ENCODE measurements at regions not wholly inside any gene's neighbourhood (a gene's known extent, or its start where the extent isn't known, plus 50 kb on each side); places are given as distances from the start of the nearest gene placed in this dataset.

DNA sequence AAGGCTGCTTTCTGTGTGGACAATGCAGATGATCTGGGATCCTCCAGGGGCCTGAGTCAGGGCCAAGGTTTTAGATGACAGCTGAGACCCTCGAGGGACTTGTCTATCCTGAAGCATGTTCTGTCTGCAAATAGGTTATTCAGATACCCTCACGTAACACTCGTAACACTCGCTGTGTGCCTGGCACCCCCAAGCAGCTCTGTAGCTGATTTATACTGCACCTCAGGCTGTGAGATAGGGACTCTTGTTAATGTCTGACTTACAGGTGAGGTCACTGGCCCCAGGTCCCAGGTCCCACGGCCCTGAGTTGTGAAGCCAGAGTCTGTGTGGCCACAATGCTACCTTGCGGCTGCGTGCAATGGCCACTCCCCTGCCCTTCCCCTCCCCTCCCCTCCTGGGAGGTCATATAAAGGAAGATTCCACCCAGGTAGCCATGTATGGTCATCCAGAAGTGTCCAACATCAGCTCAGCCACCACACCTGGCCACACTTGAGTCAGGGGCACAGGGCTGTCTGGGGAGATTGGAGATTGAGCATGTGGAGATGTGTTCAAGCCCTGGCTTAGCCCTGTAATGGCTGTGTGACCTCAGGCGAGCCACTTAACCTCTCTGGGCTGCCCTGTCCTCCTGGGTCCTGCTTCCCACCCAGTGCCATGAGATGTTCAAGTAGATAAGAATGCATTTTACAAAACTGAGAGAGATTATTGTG is 687.7 kb downstream of the MATN1 start:
- H3K4me3 ChIP-seq (ENCODE audit: low read length) = no peak overlapping the region
- no peaks in the 10 kb centered on the region for H3K4me1 ChIP-seq (ENCODE audit: control insufficient read depth, insufficient read depth, low read length)
- no peaks in the 10 kb centered on the region for H3K36me3 ChIP-seq (ENCODE audit: control insufficient read depth, insufficient read depth, low read length)
- no peak overlapping the region for H3K27ac ChIP-seq (ENCODE audit: low read depth, low read length)
- H3K27me3 ChIP-seq (ENCODE audit: control insufficient read depth, insufficient read depth, low read length, poor library complexity, severe bottlenecking) = no peaks in the 10 kb centered on the region
- Mint-ChIP-seq H3K4me1 (peaks cover 8% of the 10 kb centered on the region), H3K36me3 (ENCODE audit: low read depth) (peaks cover 5% of the 10 kb centered on the region), H3K27me3 (ENCODE audit: insufficient read depth) (peaks cover 1% of the 10 kb centered on the region), H3K4me3 (no peak overlapping the region), H3K9me3 (peaks cover 22% of the 10 kb centered on the region), H3K27ac (no peak overlapping the region)
- WGBS, 2 experiments (ENCODE audit: insufficient coverage in 1 of 2, insufficient read length in 1 of 2) = 88 to 92% methylated on average over 6 to 8 of the region's 8 CpGs
- TF ChIP-seq, protein P1, sequence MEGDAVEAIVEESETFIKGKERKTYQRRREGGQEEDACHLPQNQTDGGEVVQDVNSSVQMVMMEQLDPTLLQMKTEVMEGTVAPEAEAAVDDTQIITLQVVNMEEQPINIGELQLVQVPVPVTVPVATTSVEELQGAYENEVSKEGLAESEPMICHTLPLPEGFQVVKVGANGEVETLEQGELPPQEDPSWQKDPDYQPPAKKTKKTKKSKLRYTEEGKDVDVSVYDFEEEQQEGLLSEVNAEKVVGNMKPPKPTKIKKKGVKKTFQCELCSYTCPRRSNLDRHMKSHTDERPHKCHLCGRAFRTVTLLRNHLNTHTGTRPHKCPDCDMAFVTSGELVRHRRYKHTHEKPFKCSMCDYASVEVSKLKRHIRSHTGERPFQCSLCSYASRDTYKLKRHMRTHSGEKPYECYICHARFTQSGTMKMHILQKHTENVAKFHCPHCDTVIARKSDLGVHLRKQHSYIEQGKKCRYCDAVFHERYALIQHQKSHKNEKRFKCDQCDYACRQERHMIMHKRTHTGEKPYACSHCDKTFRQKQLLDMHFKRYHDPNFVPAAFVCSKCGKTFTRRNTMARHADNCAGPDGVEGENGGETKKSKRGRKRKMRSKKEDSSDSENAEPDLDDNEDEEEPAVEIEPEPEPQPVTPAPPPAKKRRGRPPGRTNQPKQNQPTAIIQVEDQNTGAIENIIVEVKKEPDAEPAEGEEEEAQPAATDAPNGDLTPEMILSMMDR (conservative IDR thresholded peaks at IDR 0.05) = no peak
- H3K9me3 ChIP-seq (ENCODE audit: control insufficient read depth, low read length) = peaks cover 31% of the 10 kb centered on the region
- DNase-seq = peak; percentile 39
- no peak overlapping the region for H3K9ac ChIP-seq (ENCODE audit: extremely low read depth, low read length, poor library complexity, severe bottlenecking)

DNA sequence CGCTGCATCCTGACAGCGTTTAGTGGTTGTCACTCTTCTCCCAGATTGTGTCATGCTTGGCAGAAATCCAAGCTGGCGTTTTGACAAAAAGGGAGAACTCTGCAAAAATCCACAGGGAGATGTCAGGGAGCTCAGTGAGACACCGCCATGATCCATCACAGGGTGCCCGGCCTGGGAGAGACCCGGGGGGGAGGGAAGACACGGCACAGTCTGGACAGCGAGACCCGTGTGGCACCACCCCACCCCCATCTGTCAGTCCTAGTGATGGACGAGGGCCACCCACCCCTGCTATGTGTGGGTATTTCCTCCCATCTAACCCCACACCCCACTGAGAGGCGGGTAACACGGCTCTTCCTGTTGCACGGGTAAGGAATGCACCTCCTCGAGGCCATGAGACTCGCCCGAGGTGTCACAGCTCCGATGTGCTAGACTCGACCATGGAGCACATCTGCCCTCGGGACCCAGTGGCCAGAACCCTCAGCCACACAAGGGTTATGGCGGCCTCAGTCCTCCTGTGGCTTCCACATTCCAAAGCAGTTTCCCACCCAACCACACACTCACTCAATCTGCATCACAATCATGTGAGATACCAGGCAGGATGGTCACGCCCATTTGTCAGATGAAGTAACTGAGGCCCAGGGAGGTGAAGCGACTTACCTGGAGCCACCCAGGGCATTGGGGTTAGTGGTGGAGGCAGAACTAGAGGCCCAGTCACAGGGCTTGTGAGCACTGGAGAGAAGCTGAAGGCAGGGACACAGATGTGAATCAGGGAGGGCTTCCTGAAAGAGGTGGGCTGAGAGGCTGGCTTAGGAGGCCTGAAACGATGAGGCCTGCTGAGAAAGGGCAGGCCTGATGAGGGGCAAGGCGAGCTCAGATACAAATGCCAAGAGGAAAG is 688.5 kb downstream of the MATN1 start:
- 82 to 92% methylated on average over 15 to 24 of the region's 24 CpGs for WGBS, 2 experiments (ENCODE audit: insufficient coverage in 1 of 2, insufficient read length in 1 of 2)
- Mint-ChIP-seq H3K36me3 (ENCODE audit: low read depth) (peaks cover 5% of the 10 kb centered on the region), H3K27me3 (ENCODE audit: insufficient read depth) (peaks cover 1% of the 10 kb centered on the region), H3K27ac (no peak overlapping the region), H3K4me1 (peaks cover 8% of the 10 kb centered on the region), H3K4me3 (no peak overlapping the region), H3K9me3 (peaks cover 22% of the 10 kb centered on the region)
- Histone ChIP-seq H3K4me1 (ENCODE audit: control insufficient read depth, insufficient read depth, low read length) (no peaks in the 10 kb centered on the region), H3K27ac (ENCODE audit: low read depth, low read length) (no peak overlapping the region), H3K9ac (ENCODE audit: extremely low read depth, low read length, poor library complexity, severe bottlenecking) (no peak overlapping the region), H3K36me3 (ENCODE audit: control insufficient read depth, insufficient read depth, low read length) (no peaks in the 10 kb centered on the region), H3K27me3 (ENCODE audit: control insufficient read depth, insufficient read depth, low read length, poor library complexity, severe bottlenecking) (no peaks in the 10 kb centered on the region), H3K4me3 (ENCODE audit: low read length) (no peak overlapping the region), H3K9me3 (ENCODE audit: control insufficient read depth, low read length) (peaks cover 24% of the 10 kb centered on the region)
- DNase-seq = peak; percentile 51
- TF ChIP-seq, protein P1 (conservative IDR thresholded peaks at IDR 0.05) = no peak

DNA sequence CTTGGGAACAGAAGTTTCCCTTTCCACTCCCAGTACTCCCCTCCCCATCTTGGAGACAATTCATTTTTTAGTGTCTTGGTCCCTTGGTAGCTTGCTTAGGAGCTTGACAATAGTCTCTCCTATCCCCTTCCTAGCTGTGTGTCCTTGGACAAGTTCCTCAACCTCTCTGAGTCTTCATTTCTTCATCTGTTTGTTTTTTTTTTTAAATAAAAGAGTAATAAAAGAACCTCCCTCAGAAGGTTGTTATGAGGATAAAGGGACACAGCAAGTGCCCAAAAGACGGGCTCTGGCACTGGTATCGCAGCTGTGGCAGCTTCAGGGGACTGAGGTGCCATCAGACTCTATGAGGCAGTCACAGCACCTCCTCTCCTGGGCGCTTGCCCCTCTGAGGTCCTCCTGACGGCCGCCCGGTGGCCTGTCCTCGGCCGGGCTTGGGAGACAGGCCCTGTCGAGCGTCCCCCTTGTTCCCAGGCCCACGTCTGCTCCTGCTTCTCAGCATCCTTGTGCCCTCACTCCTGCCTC is 689.2 kb downstream of the MATN1 start:
- Mint-ChIP-seq H3K4me1 (peaks cover 4% of the 10 kb centered on the region), H3K9me3 (peaks cover 15% of the 10 kb centered on the region), H3K27ac (no peak overlapping the region), H3K36me3 (ENCODE audit: low read depth) (peaks cover 5% of the 10 kb centered on the region), H3K27me3 (ENCODE audit: insufficient read depth) (peaks cover 1% of the 10 kb centered on the region), H3K4me3 (no peak overlapping the region)
- WGBS, 2 experiments (ENCODE audit: insufficient coverage in 1 of 2, insufficient read length in 1 of 2) = 85 to 95% methylated on average over 11 of the region's 11 CpGs
- Histone ChIP-seq H3K4me3 (ENCODE audit: low read length) (no peak overlapping the region), H3K27me3 (ENCODE audit: control insufficient read depth, insufficient read depth, low read length, poor library complexity, severe bottlenecking) (no peaks in the 10 kb centered on the region), H3K36me3 (ENCODE audit: control insufficient read depth, insufficient read depth, low read length) (no peaks in the 10 kb centered on the region), H3K9ac (ENCODE audit: extremely low read depth, low read length, poor library complexity, severe bottlenecking) (no peak overlapping the region), H3K4me1 (ENCODE audit: control insufficient read depth, insufficient read depth, low read length) (no peaks in the 10 kb centered on the region), H3K9me3 (ENCODE audit: control insufficient read depth, low read length) (peaks cover 24% of the 10 kb centered on the region), H3K27ac (ENCODE audit: low read depth, low read length) (no peak overlapping the region)
- TF ChIP-seq, protein P1 (conservative IDR thresholded peaks at IDR 0.05) = no peak
- no peak for DNase-seq

Data from endodermal cell (in vitro differentiated cells).